ENCODE measurements at regions not wholly inside any gene's neighbourhood (a gene's known extent, or its start where the extent isn't known, plus 50 kb on each side); places are given as distances from the start of the nearest gene placed in this dataset.

- no peak for DNase-seq (ENCODE audit: low spot score)
- TF ChIP-seq EZH2 (IDR thresholded peaks at IDR 0.05; ENCODE audit: borderline replicate concordance, low read depth, low read length, poor library complexity, severe bottlenecking) (no peak), CTCF (conservative IDR thresholded peaks at IDR 0.05; ENCODE audit: low read depth, low read length) (no peak)
- ChIA-PET CTCF (no interaction called here), POLR2A (ENCODE audit: low non-redundant PET) (no interaction called here)
- Histone ChIP-seq H3K4me1 (ENCODE audit: insufficient read depth, low read length, poor library complexity, severe bottlenecking) (no peaks in the 10 kb centered on the region), H3K27ac (ENCODE audit: low read depth, low read length, poor library complexity, severe bottlenecking) (no peak overlapping the region), H3K36me3 (ENCODE audit: insufficient read depth, low read length, poor library complexity, severe bottlenecking) (no peaks in the 10 kb centered on the region), H3K4me3 (ENCODE audit: low read depth, low read length, poor library complexity, severe bottlenecking) (no peak overlapping the region), H3K27me3 (replicated peaks; ENCODE audit: insufficient read depth, low read depth, low read length, poor library complexity) (no peaks in the 10 kb centered on the region), H3K9me3 (ENCODE audit: low read depth, low read length, poor library complexity, severe bottlenecking) (no peaks in the 10 kb centered on the region)
- no TSS peak for BruUV-seq (replicated peaks)
- intact Hi-C loops (cut with micrococcal nuclease; ENCODE audit: unreplicated experiment): no loop called here
These were observed 65.1 kb upstream of the COL3A1 start for GRCh38 chr2:188909036-188909435.

GRCh38 chr2:188916736-188917135 lies 57.4 kb upstream of the COL3A1 start:
- Histone ChIP-seq H3K27me3 (replicated peaks; ENCODE audit: insufficient read depth, low read depth, low read length, poor library complexity) (no peaks in the 10 kb centered on the region), H3K4me3 (ENCODE audit: low read depth, low read length, poor library complexity, severe bottlenecking) (no peak overlapping the region), H3K9me3 (ENCODE audit: low read depth, low read length, poor library complexity, severe bottlenecking) (no peaks in the 10 kb centered on the region), H3K4me1 (ENCODE audit: insufficient read depth, low read length, poor library complexity, severe bottlenecking) (no peaks in the 10 kb centered on the region), H3K27ac (ENCODE audit: low read depth, low read length, poor library complexity, severe bottlenecking) (no peak overlapping the region), H3K36me3 (ENCODE audit: insufficient read depth, low read length, poor library complexity, severe bottlenecking) (no peaks in the 10 kb centered on the region)
- intact Hi-C loops (cut with micrococcal nuclease; ENCODE audit: unreplicated experiment): no loop called here
- ChIA-PET CTCF (no interaction called here), POLR2A (ENCODE audit: low non-redundant PET) (no interaction called here)
- no peak for TF ChIP-seq CTCF (conservative IDR thresholded peaks at IDR 0.05; ENCODE audit: low read depth, low read length)
- TF ChIP-seq EZH2 (IDR thresholded peaks at IDR 0.05; ENCODE audit: borderline replicate concordance, low read depth, low read length, poor library complexity, severe bottlenecking): no peak
- no TSS peak for BruUV-seq (replicated peaks)
- no peak for DNase-seq (ENCODE audit: low spot score)

GRCh38 chr2:188917632-188918031 lies 56.5 kb upstream of the COL3A1 start:
- ChIA-PET POLR2A (ENCODE audit: low non-redundant PET) (no interaction called here), CTCF (no interaction called here)
- no TSS peak for BruUV-seq (replicated peaks)
- H3K36me3 ChIP-seq (ENCODE audit: insufficient read depth, low read length, poor library complexity, severe bottlenecking): no peaks in the 10 kb centered on the region
- DNase-seq (ENCODE audit: low spot score): no peak
- H3K9me3 ChIP-seq (ENCODE audit: low read depth, low read length, poor library complexity, severe bottlenecking): no peaks in the 10 kb centered on the region
- H3K4me3 ChIP-seq (ENCODE audit: low read depth, low read length, poor library complexity, severe bottlenecking): no peak overlapping the region
- TF ChIP-seq EZH2 (IDR thresholded peaks at IDR 0.05; ENCODE audit: borderline replicate concordance, low read depth, low read length, poor library complexity, severe bottlenecking): no peak
- no peak for TF ChIP-seq CTCF (conservative IDR thresholded peaks at IDR 0.05; ENCODE audit: low read depth, low read length)
- H3K4me1 ChIP-seq (ENCODE audit: insufficient read depth, low read length, poor library complexity, severe bottlenecking): no peaks in the 10 kb centered on the region
- no peaks in the 10 kb centered on the region for H3K27me3 ChIP-seq (replicated peaks; ENCODE audit: insufficient read depth, low read depth, low read length, poor library complexity)
- no peak overlapping the region for H3K27ac ChIP-seq (ENCODE audit: low read depth, low read length, poor library complexity, severe bottlenecking)
- intact Hi-C loops (cut with micrococcal nuclease; ENCODE audit: unreplicated experiment): no loop called here

Measured in A673 (cell line).